Cortex of kidney (tissue), 1 donor: ENCODE measurements at regions not wholly inside any gene's neighbourhood (a gene's known extent, or its start where the extent isn't known, plus 50 kb on each side); places are given as distances from the start of the nearest gene placed in this dataset.
"Not testable (repeated sequence)": the region's sequence is repeated elsewhere in the genome, so short reads cannot be mapped to it uniquely, and the experiment has no call there.

ENCODE experiments used
- DNase-seq: peaks from one replicate; lab custom pipeline; 2025; lab: John Stamatoyannopoulos, UW

DNA sequence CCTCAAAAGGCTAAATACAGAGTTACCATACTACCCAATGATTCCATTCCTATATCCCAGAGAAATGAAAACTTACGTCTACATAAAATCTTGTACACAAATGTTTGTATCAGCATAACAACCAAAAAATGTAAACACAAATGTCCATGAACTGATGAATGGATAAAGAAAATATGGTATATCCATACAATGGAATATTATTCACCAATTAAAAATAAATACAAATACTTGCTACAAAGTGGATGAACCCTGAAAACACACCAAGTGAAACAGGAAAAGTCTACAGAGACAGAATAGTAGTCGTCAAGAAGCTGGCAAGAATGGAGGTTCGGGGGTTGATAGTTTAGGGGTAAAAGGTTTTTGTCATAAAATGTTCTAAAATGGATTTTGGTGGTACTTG lies 54.0 kb upstream of the ANKRD28 start:
- DNase-seq, result no peak

GRCh38 chr3:15858547-15859506 lies 61.0 kb upstream of the ANKRD28 start:
- DNase-seq, result no peak

DNA sequence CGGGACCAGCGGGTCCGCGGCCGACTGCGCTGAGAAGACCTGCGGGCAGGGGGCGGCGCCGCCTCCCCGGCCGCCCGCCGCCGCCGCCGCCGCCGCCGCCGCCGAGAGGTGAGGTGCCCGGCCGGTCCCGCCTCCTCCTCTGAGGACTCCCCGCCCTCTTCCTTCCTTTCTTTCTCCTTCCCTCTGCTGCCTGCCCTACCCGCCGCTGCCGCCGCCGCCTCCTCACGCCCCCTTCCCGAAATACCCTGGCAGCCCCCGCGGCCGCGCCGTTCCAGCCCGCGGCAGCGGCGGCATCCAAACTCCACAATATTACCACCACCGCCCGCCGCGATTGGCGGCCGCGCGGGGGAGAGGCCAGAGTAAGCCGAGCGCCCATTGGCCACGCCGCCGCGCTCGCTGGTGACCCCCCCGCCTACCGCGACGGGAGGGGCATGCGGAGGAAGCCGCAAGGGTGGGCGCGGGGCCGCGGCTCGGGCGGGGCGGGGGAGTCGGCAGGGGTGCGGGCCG lies 61.8 kb upstream of the ANKRD28 start:
- DNase-seq, result peak; percentile 10

GRCh38 chr3:15860014-15860934 lies 62.5 kb upstream of the ANKRD28 start:
- DNase-seq, result no peak

DNA sequence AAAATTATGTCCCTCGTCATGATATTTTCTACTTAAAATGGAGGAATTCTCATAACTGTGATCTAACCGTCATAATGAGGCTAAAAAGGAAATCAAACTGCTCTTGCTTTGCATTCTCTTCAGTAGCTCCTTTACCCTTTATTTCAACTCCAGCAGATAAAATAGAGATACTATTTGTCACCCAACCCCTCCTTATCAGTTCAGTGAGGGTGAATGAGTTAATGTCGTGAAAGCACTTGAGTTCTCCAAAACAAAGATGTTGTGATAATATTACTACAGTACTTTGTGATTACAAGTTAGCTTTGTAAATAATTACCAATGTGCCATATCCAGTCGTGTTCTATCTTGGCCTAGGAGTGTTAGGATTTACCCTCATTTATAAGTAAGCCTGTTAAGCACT lies 63.4 kb upstream of the ANKRD28 start:
- no peak for DNase-seq

DNA sequence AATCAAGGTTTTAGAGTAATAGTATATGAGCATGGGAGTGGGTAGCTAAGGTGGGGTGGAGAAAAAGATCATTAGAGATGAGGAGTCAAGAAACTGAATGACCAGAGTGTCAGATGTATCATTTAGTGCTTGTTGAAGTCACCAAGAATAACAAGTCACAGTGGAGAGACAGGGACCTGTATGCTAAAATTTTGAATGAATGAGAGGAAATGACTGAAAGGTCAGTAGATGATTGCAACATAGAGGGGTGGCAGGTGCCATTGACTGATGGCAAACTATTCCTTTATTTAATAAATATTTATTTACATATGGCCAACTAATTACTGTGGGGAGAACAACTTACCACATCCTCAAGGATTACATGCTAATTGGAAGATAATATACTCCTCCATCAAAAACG lies 75.0 kb upstream of the ANKRD28 start:
- no peak for DNase-seq

- DNase-seq, result no peak
These were observed 75.6 kb upstream of the ANKRD28 start for GRCh38 chr3:15873415-15873814.

DNA sequence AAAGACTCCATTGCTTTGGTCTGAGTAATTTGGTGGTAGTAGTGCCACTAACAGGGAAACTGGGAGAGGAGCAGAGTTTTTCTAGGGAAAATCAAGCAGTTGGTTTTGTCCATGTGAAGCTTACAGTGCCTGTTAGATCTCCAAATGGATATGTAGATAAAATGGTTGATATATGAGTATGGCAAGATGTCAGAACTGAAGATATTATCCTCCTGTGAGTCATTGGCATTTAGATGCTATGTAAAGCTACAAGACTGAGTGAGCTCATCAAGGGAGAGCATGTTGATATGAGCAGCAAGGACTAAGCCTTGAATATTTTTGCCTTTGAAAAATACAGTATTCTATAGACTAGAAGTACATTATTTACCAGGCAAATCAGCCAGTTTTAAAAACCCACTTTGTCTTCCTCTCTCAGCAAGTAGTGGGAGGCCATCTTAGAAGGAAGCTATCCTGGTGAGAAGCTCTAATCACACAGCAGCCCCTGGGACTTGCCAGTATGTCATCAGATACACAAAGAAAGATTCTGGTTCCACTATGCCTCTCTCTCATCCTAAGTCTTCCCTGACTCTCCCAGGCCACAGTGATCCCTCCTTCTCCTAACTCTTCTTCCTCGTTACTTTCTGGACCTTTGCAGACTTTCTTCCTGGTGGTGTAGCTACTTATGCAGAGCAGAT lies 77.4 kb upstream of the ANKRD28 start:
- DNase-seq, result no peak

DNA sequence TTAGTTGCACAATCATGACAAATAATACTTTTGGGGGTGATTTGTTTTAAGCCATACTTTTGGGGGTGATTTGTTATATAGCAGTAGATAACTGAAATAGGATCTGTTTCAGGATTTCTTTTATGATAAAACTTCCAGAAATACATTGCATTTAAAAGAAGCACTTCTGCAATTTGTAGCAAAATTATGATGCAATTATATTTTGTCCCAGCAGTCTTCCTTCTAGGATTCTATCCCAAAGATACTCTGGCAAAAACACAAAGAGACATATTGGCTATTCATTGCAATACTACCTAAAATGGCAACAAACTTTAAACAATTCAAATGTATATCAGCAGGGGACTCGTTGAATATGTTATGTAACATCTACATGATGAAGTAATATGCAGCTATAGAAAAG lies 78.9 kb upstream of the ANKRD28 start:
- no peak for DNase-seq

GRCh38 chr3:15877813-15878212 lies 80.0 kb upstream of the ANKRD28 start:
- no peak for DNase-seq

DNA sequence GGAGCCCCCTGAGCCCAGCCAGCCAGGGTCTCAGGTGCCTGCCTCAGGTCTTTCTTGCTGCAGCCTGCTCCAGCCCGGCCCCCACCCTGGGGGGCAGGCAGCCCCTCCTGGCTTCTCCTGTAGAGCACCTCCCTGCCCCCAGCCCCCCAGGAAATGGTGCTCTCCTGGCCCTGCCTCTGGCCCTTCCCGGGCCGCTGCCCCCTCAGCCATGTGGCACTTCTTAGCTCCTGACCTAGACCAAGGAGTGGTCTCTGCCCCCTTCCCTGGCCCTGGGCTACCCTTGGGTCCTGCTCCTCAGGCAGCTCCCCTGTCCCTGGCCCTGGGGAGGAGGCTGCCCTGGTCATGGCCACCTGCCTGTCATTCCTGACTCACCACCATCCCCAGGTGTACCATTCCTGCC lies 82.0 kb upstream of the ANKRD28 start:
- not testable (repeated sequence) for DNase-seq

DNA sequence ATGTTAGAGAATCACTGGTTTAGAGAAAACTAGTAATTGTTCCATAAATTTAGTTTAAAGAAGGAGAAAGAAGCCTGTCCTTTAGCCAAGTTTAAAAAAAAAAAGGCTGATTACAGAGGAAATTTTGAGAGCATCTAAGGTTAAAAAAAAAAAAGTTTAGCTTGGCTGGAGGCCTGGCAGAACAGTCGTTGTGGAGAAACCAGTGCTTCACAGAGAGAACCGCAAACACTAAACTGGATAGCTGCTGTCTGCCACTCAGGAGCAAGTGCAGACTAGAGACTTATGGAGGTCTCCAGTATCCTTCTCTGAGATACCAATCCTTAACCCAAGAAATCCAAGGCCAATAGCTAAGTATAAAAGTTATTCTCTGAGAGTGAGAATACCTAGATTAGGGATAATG lies 84.8 kb upstream of the ANKRD28 start:
- DNase-seq, result no peak

DNA sequence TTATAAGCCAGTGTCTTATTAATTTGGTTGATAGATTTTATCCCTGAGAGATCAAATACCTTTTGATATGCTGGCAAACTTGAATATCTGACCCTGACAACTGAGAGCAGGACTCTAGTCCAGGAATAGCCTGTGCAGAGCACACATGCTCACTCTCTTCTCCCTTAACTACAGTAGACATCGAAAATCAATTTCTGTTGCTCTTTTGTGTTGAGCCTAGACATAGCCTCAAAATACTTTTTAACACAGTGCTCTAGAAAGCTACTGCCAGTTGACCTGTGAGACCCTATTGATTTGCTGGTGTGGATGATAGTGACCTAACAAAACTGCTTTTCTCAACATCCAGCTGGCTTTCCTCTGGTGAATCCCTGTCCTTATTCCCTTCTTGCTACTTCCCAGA lies 86.4 kb upstream of the ANKRD28 start:
- no peak for DNase-seq

- no peak for DNase-seq
These were observed 88.7 kb upstream of the ANKRD28 start for GRCh38 chr3:15886521-15886920.

DNA sequence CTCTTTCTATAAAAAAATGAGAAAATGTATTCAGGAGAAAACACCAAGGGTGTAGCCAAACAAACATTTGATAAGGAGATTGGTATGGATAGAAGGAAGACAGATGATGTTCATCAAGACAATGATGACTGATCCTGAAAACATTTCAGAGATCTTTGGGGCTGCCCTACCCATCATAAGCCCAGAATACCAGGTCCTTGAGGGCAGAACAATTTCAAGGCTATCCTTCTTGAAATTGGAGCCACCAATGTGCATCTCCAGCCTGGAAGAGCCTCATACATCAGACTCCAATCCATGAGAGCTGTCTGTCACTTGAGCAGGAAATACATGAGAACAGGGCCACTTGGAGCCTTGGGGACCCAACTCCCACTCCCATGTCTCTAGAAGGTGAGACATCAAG lies 89.5 kb upstream of the ANKRD28 start:
- DNase-seq, result no peak

DNA sequence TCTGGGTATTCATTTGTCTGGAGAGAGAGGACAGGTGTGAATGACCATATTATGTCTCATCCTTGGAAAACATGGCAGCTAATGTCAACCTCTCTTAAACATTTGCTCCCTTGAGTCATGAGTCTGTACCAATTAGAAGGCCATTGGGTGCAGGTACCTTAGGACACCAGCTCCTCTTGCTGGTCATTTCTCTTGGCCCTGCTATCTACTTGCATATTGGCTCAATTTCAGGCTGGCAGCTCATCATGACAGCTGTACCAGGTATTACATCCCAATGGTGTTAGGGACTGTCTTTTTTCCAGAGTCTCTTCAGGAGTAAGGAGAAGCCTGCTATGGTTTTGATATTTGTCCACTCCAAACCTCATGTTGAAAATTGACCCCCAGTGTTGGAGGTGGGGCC lies 92.2 kb upstream of the ANKRD28 start:
- DNase-seq, result no peak

- DNase-seq, result no peak
These were observed 94.8 kb upstream of the ANKRD28 start for GRCh38 chr3:15892311-15893227.

DNA sequence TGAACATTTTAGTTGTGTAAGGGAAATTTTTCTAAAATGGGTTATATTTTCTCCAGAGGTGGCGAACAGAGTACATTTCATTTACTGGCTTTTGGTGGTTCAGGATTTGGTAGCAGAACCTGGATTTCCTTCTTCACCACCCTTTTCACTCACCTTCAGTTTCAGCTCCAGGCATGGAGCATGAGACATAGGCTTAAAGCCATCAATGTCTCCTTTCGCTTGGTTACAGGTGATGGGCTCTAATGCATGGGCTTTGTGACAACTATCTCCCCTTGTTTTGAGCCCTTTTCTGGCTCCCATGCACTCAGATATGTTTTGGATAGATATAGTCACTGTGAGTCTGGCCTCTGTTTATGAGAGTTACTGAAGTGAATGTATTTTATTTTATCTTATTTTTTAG lies 96.6 kb upstream of the ANKRD28 start:
- no peak for DNase-seq

DNA sequence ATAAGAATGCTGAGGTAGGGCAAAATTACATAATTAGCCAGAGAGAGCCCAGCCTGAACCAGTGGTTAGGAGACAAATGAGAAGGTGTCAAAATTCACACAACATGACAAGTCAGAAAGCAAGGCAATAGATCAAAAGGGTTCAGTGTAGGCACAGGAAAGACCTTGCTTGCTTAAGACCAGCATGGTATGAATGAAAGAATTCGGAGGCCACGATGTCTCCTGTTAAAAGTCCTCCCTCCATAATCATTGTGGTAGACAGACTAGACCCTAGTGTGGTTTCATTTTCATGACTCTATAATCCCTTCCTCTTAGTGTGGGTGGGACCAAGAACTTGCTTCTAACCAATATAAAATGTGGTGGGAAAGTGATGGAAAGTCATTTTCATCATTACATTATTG lies 98.7 kb upstream of the ANKRD28 start:
- no peak for DNase-seq

- DNase-seq, result no peak
These were observed 101.6 kb upstream of the ANKRD28 start for GRCh38 chr3:15899388-15899787.

DNA sequence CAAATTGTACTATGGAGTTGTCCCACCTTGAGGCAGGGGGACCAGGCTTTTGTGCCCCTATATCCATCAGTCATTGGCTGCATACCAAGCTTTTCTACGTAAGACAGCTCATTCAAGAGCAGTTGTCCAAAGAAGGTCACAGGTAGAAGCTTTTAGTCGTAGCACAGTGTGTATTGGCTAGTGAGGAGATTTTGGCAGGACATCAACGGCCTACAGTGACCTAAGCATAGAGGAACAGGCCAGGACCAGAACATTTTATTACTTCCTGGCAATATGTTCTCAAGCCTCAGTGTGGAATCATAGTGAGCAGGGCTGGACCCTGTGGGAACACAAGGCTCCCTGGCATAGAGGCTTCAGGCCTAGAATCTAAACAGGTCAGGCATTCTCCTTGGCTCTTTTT lies 105.4 kb upstream of the ANKRD28 start:
- DNase-seq, result no peak
